IMR-90 (cell line): ENCODE measurements at regions not wholly inside any gene's neighbourhood (a gene's known extent, or its start where the extent isn't known, plus 50 kb on each side); places are given as distances from the start of the nearest gene placed in this dataset.

ENCODE experiments used
- ATAC-seq: fragments of 200-7000 bp; cut with Tn5 transposase; 2 replicates; pipeline ENCODE4 v1.9.1; 2020; ENCODE audit warnings: low read depth, mild to moderate bottlenecking, moderate library complexity
- BruUV-seq: library from RNA; stranded (reverse); fragments of 400-500 nt; replicated peaks from 2 replicates; lab custom pipeline; 2021; lab: Mats Ljungman, UMichigan
- CTCF ChIA-PET: fragments of 300-600 bp; formaldehyde crosslinking; extraction: SDS; loops from one replicate; lab custom pipeline; 2021; ENCODE audit warnings: antibody characterized with exemption; lab: Yijun Ruan, JAX
- POLR2A ChIA-PET: fragments of 300-600 bp; sonication (Branson Sonifier 250); formaldehyde crosslinking; loops from one replicate; lab custom pipeline; 2022; ENCODE audit warnings: antibody characterized with exemption; ENCODE audit not compliant: unreplicated experiment; lab: Charles Lee
- DNase-seq: peaks from one replicate; pipeline ENCODE4 v3.0.0; 2013
- H2AFZ ChIP-seq: replicated peaks from 2 replicates; pipeline ENCODE3; 2013; ENCODE audit warnings: low read length, mild to moderate bottlenecking; ENCODE audit not compliant: poor library complexity
- H2AK5ac ChIP-seq: 2 replicates; pipeline ENCODE4 v1.6.1; 2013; ENCODE audit warnings: low read depth, low read length, inconsistent platforms
- H2AK9ac ChIP-seq: replicated peaks from 2 replicates; pipeline ENCODE3; 2013; ENCODE audit warnings: mild to moderate bottlenecking, low read depth, low read length, moderate library complexity; ENCODE audit not compliant: poor library complexity
- H2BK120ac ChIP-seq: 2 replicates; pipeline ENCODE4 v1.6.1; 2013; ENCODE audit warnings: low read depth, low read length, inconsistent platforms
- H2BK15ac ChIP-seq: 3 replicates; pipeline ENCODE4 v1.6.1; 2013; ENCODE audit warnings: low read depth, low read length, inconsistent platforms
- H2BK20ac ChIP-seq: 2 replicates; pipeline ENCODE4 v1.6.1; 2013; ENCODE audit warnings: low read depth, mild to moderate bottlenecking, inconsistent platforms, low read length, moderate library complexity
- H2BK5ac ChIP-seq: 2 replicates; pipeline ENCODE4 v1.6.1; 2013; ENCODE audit warnings: mild to moderate bottlenecking, low read depth, low read length, inconsistent platforms; ENCODE audit not compliant: poor library complexity, severe bottlenecking
- H3K14ac ChIP-seq: replicated peaks from 2 replicates; pipeline ENCODE4 v1.6.1; 2013; ENCODE audit warnings: low read depth, low read length, inconsistent platforms
- H3K18ac ChIP-seq: 2 replicates; pipeline ENCODE4 v1.6.1; 2013; ENCODE audit warnings: low read depth, low read length, control low read depth
- H3K23ac ChIP-seq: 2 replicates; pipeline ENCODE4 v1.6.1; 2013; ENCODE audit warnings: low read depth, low read length, inconsistent platforms
- H3K27ac ChIP-seq: 2 replicates; pipeline ENCODE4 v1.5.1; 2013; ENCODE audit warnings: mild to moderate bottlenecking, control low read depth, low read length; ENCODE audit not compliant: insufficient read depth
- H3K27me3 ChIP-seq: 2 replicates; pipeline ENCODE4 v1.6.1; 2013; ENCODE audit warnings: low read length; ENCODE audit not compliant: control insufficient read depth, insufficient read depth
- H3K36me3 ChIP-seq: 2 replicates; pipeline ENCODE4 v1.6.1; 2013; ENCODE audit warnings: low read length, mixed read lengths; ENCODE audit not compliant: control insufficient read depth, insufficient read depth
- H3K4ac ChIP-seq: 2 replicates; pipeline ENCODE4 v1.6.1; 2013; ENCODE audit warnings: low read depth, low read length, inconsistent platforms
- H3K4me1 ChIP-seq: 2 replicates; pipeline ENCODE4 v1.6.1; 2013; ENCODE audit warnings: low read length, mixed read lengths; ENCODE audit not compliant: control insufficient read depth, insufficient read depth
- H3K4me2 ChIP-seq: 2 replicates; pipeline ENCODE4 v1.6.1; 2013; ENCODE audit warnings: low read depth, mild to moderate bottlenecking, control low read depth, low read length, moderate library complexity
- H3K4me3 ChIP-seq: 2 replicates; pipeline ENCODE4 v1.5.1; 2013; ENCODE audit warnings: low read depth, mild to moderate bottlenecking, control low read depth, low read length, moderate library complexity; ENCODE audit not compliant: insufficient read depth
- H3K56ac ChIP-seq: 2 replicates; pipeline ENCODE4 v1.6.1; 2013; ENCODE audit warnings: low read length, inconsistent platforms; ENCODE audit not compliant: insufficient read depth; ENCODE audit errors: extremely low read depth
- H3K79me1 ChIP-seq, 2 experiments: 2 replicates each; pipeline ENCODE4 v1.6.1; 2013; ENCODE audit warnings: low read length in 2 of 2, inconsistent platforms in 1 of 2, low read depth in 1 of 2
- H3K9ac ChIP-seq: 2 replicates; pipeline ENCODE4 v1.6.1; 2013; ENCODE audit warnings: low read depth, low read length, control low read depth
- H3K9me1 ChIP-seq: 2 replicates; pipeline ENCODE4 v1.6.1; 2013; ENCODE audit warnings: low read length, inconsistent platforms; ENCODE audit not compliant: insufficient read depth
- H3K9me3 ChIP-seq: 2 replicates; pipeline ENCODE4 v1.6.1; 2013; ENCODE audit warnings: low read length; ENCODE audit not compliant: control insufficient read depth, insufficient read depth
- H4K20me1 ChIP-seq: 2 replicates; pipeline ENCODE4 v1.6.1; 2013; ENCODE audit warnings: low read length, inconsistent platforms; ENCODE audit not compliant: insufficient read depth
- H4K5ac ChIP-seq: 2 replicates; pipeline ENCODE4 v1.6.1; 2013; ENCODE audit warnings: mild to moderate bottlenecking, low read depth, low read length, control low read depth
- H4K8ac ChIP-seq, 2 experiments: 2 replicates each; pipeline ENCODE4 v1.6.1; 2013; ENCODE audit warnings: low read depth in 2 of 2, low read length in 2 of 2, control low read depth in 1 of 2, inconsistent platforms in 1 of 2
- H4K91ac ChIP-seq: 2 replicates; pipeline ENCODE4 v1.6.1; 2013; ENCODE audit warnings: low read depth, low read length, inconsistent platforms; ENCODE audit not compliant: insufficient read depth
- BHLHE40 ChIP-seq: fragments of 150-350 bp; IDR thresholded peaks from 2 replicates; pipeline ENCODE4 v1.6.1; 2016; ENCODE audit warnings: mild to moderate bottlenecking, low read depth, low read length
- CEBPB ChIP-seq: IDR thresholded peaks from 2 replicates; pipeline ENCODE4 v1.6.1; 2012; ENCODE audit warnings: low read depth, low read length, improper control_type of control experiment
- FOS ChIP-seq: fragments of 150-350 bp; IDR thresholded peaks from 2 replicates; pipeline ENCODE4 v1.6.1; 2016; ENCODE audit warnings: low read depth, low read length
- MAZ ChIP-seq: IDR thresholded peaks from 2 replicates; pipeline ENCODE4 v1.6.1; 2012; ENCODE audit warnings: low read depth, mild to moderate bottlenecking, low read length, improper control_type of control experiment, moderate library complexity, borderline replicate concordance
- MXI1 ChIP-seq: IDR thresholded peaks from 2 replicates; pipeline ENCODE4 v1.6.1; 2012; ENCODE audit warnings: low read depth, mild to moderate bottlenecking, low read length, moderate library complexity, borderline replicate concordance
- NFE2L2 ChIP-seq: fragments of 150-350 bp; IDR thresholded peaks from 2 replicates; pipeline ENCODE4 v1.6.1; 2016; ENCODE audit warnings: low read depth, mild to moderate bottlenecking, low read length
- POLR2A ChIP-seq: IDR thresholded peaks from 2 replicates; pipeline ENCODE4 v1.6.1; 2012; ENCODE audit warnings: mild to moderate bottlenecking, low read depth, low read length
- RCOR1 ChIP-seq: IDR thresholded peaks from 2 replicates; pipeline ENCODE4 v1.6.1; 2012; ENCODE audit warnings: mild to moderate bottlenecking, low read length, improper control_type of control experiment; ENCODE audit not compliant: insufficient replicate concordance
- SMC3 ChIP-seq: fragments of 150-350 bp; IDR thresholded peaks from 2 replicates; pipeline ENCODE4 v1.6.1; 2016; ENCODE audit warnings: low read depth, mild to moderate bottlenecking, antibody characterized with exemption, low read length, moderate library complexity
- WGBS, 2 experiments: methylation state at CpG; one replicate each; pipeline versions ENCODE4 v1.1.5 to v1.1.7; 2013; ENCODE audit warnings: missing lambda C conversion rate in 2 of 2; ENCODE audit not compliant: insufficient read length in 1 of 2; ENCODE audit errors: extremely low coverage in 2 of 2; 5-methylcytosine and 5-hydroxymethylcytosine counted together
- dilution Hi-C: fragments of 300-500 bp; cut with HindIII; formaldehyde crosslinking; loops from one replicate; pipeline ENCODE4 v1.14.3; 2018; ENCODE audit warnings: low sequenced_read_pairs; ENCODE audit not compliant: unreplicated experiment
- in situ Hi-C: fragments of 300-500 bp; cut with MboI; formaldehyde crosslinking; loops from 3 replicates; pipeline ENCODE4 v1.14.3; 2019; ENCODE audit warnings: low sequenced_read_pairs, inconsistent platforms, mixed read lengths
- intact Hi-C: fragments of 100-400 bp; cut with micrococcal nuclease; formaldehyde crosslinking; loops from 2 replicates; pipeline ENCODE4 v1.10.0; 2022
- TF ChIP-seq, protein P1 (sequence below): conservative IDR thresholded peaks from 2 replicates; pipeline ENCODE4 v1.5.1; 2012; ENCODE audit warnings: mild to moderate bottlenecking, low read depth, low read length, improper control_type of control experiment
- TF ChIP-seq, protein P2 (sequence below): fragments of 150-350 bp; IDR thresholded peaks from 2 replicates; pipeline ENCODE4 v1.6.1; 2016; ENCODE audit warnings: low read depth, mild to moderate bottlenecking, low read length, moderate library complexity, borderline replicate concordance

DNA sequence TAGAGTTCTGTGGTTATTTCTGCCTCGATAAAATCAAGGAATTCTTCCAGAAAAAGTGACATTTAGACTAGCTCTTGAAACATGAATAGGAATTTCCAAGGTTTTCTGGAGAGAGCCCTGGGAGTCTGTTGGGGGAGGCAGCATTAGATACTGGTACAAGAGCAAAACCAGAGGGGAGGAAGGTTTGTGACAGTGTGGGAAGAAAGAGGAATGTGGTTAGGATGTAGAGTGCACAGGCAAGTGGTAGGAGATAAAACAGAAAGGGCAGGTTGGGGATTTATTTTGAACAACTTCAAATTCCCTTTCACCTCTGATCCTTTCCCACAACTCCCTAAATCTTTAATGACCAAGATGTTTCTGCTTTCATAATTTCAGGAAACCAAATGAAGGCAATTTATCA lies 588.4 kb downstream of the METTL15 start:
- Histone ChIP-seq H2BK15ac (peak overlapping the region; percentile 95; the same call in 2 of the 3 replicates), H4K5ac (peak overlapping the region; percentile 92; the same call in 1 of the 2 replicates), H4K8ac (peak overlapping the region; percentile 87 to 92), H3K56ac (peak overlapping the region; percentile 43; the same call in 1 of the 2 replicates), H3K9me1 (no peaks in the 10 kb centered on the region; the same call in none of the 2 replicates), H3K9me3 (no peaks in the 10 kb centered on the region), H3K9ac (peak overlapping the region; percentile 38; the same call in 1 of the 2 replicates), H3K27me3 (no peaks in the 10 kb centered on the region), H3K27ac (peak overlapping the region; percentile 3; the same call in 1 of the 2 replicates), H3K18ac (peak overlapping the region; percentile 99), H3K4me2 (no peak overlapping the region), H2BK5ac (peak overlapping the region; percentile 74), H2AK9ac (no peak overlapping the region), H3K36me3 (no peaks in the 10 kb centered on the region), H3K79me1 (no peaks in the 10 kb centered on the region), H3K4me1 (peaks cover 9% of the 10 kb centered on the region), H3K23ac (peak overlapping the region; percentile 81; the same call in 1 of the 2 replicates), H2BK120ac (peak overlapping the region; percentile 93), H4K20me1 (no peaks in the 10 kb centered on the region), H3K4ac (peak overlapping the region; percentile 82), H4K91ac (peak overlapping the region; percentile 89), H3K4me3 (no peak overlapping the region), H2BK20ac (peak overlapping the region; percentile 90), H2AK5ac (peak overlapping the region; percentile 79; the same call in 1 of the 2 replicates), H2AFZ (peak overlapping the region; percentile 61), H3K14ac (peak overlapping the region; percentile 84)
- in situ Hi-C loops (loop anchor here (10.0 kb wide), 1 partner anchor 1002 kb away; no protein-coding TSS in a partner anchor), intact Hi-C loops (loop anchor here (2.0 to 10.0 kb wide), 5 partner anchors 164 to 998 kb away; partner anchors contain the start of genes KIF18A and METTL15), dilution Hi-C loops (no loop called here)
- WGBS, 2 experiments, result no CpG with 5 or more reads among the region's 1 CpG
- no TSS peak for BruUV-seq
- TF ChIP-seq CEBPB, result no peak
- no peak for TF ChIP-seq BHLHE40
- no peak for TF ChIP-seq MAZ
- TF ChIP-seq, protein P1, sequence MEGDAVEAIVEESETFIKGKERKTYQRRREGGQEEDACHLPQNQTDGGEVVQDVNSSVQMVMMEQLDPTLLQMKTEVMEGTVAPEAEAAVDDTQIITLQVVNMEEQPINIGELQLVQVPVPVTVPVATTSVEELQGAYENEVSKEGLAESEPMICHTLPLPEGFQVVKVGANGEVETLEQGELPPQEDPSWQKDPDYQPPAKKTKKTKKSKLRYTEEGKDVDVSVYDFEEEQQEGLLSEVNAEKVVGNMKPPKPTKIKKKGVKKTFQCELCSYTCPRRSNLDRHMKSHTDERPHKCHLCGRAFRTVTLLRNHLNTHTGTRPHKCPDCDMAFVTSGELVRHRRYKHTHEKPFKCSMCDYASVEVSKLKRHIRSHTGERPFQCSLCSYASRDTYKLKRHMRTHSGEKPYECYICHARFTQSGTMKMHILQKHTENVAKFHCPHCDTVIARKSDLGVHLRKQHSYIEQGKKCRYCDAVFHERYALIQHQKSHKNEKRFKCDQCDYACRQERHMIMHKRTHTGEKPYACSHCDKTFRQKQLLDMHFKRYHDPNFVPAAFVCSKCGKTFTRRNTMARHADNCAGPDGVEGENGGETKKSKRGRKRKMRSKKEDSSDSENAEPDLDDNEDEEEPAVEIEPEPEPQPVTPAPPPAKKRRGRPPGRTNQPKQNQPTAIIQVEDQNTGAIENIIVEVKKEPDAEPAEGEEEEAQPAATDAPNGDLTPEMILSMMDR, result no peak
- no peak for TF ChIP-seq FOS
- TF ChIP-seq RCOR1, result no peak
- TF ChIP-seq NFE2L2, result no peak
- TF ChIP-seq POLR2A, result no peak
- TF ChIP-seq SMC3, result no peak
- no peak for TF ChIP-seq MXI1
- TF ChIP-seq, protein P2, sequence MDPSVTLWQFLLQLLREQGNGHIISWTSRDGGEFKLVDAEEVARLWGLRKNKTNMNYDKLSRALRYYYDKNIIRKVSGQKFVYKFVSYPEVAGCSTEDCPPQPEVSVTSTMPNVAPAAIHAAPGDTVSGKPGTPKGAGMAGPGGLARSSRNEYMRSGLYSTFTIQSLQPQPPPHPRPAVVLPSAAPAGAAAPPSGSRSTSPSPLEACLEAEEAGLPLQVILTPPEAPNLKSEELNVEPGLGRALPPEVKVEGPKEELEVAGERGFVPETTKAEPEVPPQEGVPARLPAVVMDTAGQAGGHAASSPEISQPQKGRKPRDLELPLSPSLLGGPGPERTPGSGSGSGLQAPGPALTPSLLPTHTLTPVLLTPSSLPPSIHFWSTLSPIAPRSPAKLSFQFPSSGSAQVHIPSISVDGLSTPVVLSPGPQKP, result no peak
- DNase-seq (peak; percentile 10), ATAC-seq (no peak)
- CTCF ChIA-PET, result no interaction called here
- POLR2A ChIA-PET, result no interaction called here
